ENCODE measurements at regions not wholly inside any gene's neighbourhood (a gene's known extent, or its start where the extent isn't known, plus 50 kb on each side); places are given as distances from the start of the nearest gene placed in this dataset.

- CTCF ChIA-PET (ENCODE audit: partially characterized antibody) = no interaction called here
- H4K8ac ChIP-seq (ENCODE audit: extremely low read depth, insufficient read depth, low read length) = no peak overlapping the region
- FAIRE-seq (no peak), DNase-seq (ENCODE audit: low read depth in 1 of 2, low spot score in 2 of 2) (no peak)
- TF ChIP-seq POLR2A (IDR thresholded peaks at IDR 0.05; ENCODE audit: control extremely low read depth in 1 of 2, low read depth in 2 of 2, low read length in 2 of 2) (no peak), SP4 (IDR thresholded peaks at IDR 0.05; ENCODE audit: low read length) (no peak), KDM4A (IDR thresholded peaks at IDR 0.05; ENCODE audit: low read depth, low read length, severe bottlenecking) (no peak), TAF7 (optimal IDR thresholded peaks at IDR 0.05; ENCODE audit: borderline replicate concordance, low read depth, low read length) (no peak), POLR2AphosphoS5 (IDR thresholded peaks at IDR 0.05; ENCODE audit: low read depth, low read length) (no peak), CTBP2 (IDR thresholded peaks at IDR 0.05; ENCODE audit: borderline replicate concordance, insufficient read depth, insufficient read length, low read length) (no peak)
- no peak overlapping the region for H2BK12ac ChIP-seq (ENCODE audit: low read depth, low read length)
- no peak overlapping the region for H4K5ac ChIP-seq (ENCODE audit: insufficient read length, low read depth, low read length)
- H2BK5ac ChIP-seq (ENCODE audit: low read depth, low read length) = no peak overlapping the region
- no peak overlapping the region for H3K56ac ChIP-seq (replicated peaks; ENCODE audit: insufficient read length, low read depth, low read length)
- no peak overlapping the region for H3K27ac ChIP-seq (ENCODE audit: low read depth, low read length)
- no peak overlapping the region for H2AFZ ChIP-seq (ENCODE audit: low read length)
- H4K91ac ChIP-seq (replicated peaks; ENCODE audit: insufficient read length, low read length) = no peak overlapping the region
- H2AK5ac ChIP-seq (ENCODE audit: low read depth, low read length) = no peak overlapping the region
- H3K9me3 ChIP-seq (ENCODE audit: insufficient read depth in 2 of 2, low read depth in 1 of 2, low read length in 1 of 2) = peaks cover 0 to 3% of the 10 kb centered on the region in 2 experiments; a peak in 1 of 4 replicates
- no peak overlapping the region for H3K23ac ChIP-seq (ENCODE audit: insufficient read length)
- no peaks in the 10 kb centered on the region for H4K20me1 ChIP-seq (replicated peaks in 1 of 2; ENCODE audit: control insufficient read depth in 1 of 2, insufficient read depth in 2 of 2, low read length in 2 of 2)
- H3K4me3 ChIP-seq (ENCODE audit: extremely low read depth in 1 of 4, insufficient read depth in 2 of 4, low read depth in 3 of 4, low read length in 4 of 4) = no peak overlapping the region
- H3K4ac ChIP-seq (replicated peaks; ENCODE audit: insufficient read length, low read depth, low read length) = no peak overlapping the region
- no peaks in the 10 kb centered on the region for H3K36me3 ChIP-seq (ENCODE audit: control insufficient read depth in 2 of 4, insufficient read depth in 4 of 4, low read length in 3 of 4)
- no peak overlapping the region for H2BK120ac ChIP-seq (replicated peaks; ENCODE audit: low read depth, low read length)
- no peaks in the 10 kb centered on the region for H3K79me2 ChIP-seq (ENCODE audit: control insufficient read depth in 1 of 2, insufficient read depth in 2 of 2, low read length in 2 of 2)
- no peaks in the 10 kb centered on the region for H3K27me3 ChIP-seq (replicated peaks in 1 of 4; ENCODE audit: control insufficient read depth in 3 of 4, extremely low read depth in 1 of 4, insufficient read depth in 3 of 4, low read length in 3 of 4)
- no peaks in the 10 kb centered on the region for H3K23me2 ChIP-seq (ENCODE audit: low read depth, low read length)
- no peak overlapping the region for H3K14ac ChIP-seq (ENCODE audit: insufficient read length)
- POLR2A ChIA-PET (ENCODE audit: partially characterized antibody) = no interaction called here
- no peak overlapping the region for H3K18ac ChIP-seq (ENCODE audit: extremely low read depth, low read length)
- H3K79me1 ChIP-seq (ENCODE audit: low read depth, low read length) = no peaks in the 10 kb centered on the region
- 95% methylated on average over 1 of the region's 1 CpG; no CpG with 5 or more reads in 1 of the 2 experiments for WGBS, 2 experiments (ENCODE audit: extremely low coverage in 1 of 2, insufficient coverage in 1 of 2, insufficient read length in 1 of 2, insufficient replicate concordance in 2 of 2, low coverage in 1 of 2, low lambda C conversion rate in 2 of 2, missing lambda C conversion rate in 1 of 2)
- no peak overlapping the region for H2BK20ac ChIP-seq (ENCODE audit: low read length)
- peaks cover 0 to 4% (median 1%) of the 10 kb centered on the region in 4 experiments; a peak in 1 of 7 replicates for H3K4me1 ChIP-seq (replicated peaks in 1 of 4; ENCODE audit: control insufficient read depth in 3 of 4, insufficient read depth in 4 of 4, low read length in 3 of 4)
- no peak overlapping the region for H3K9ac ChIP-seq (replicated peaks in 1 of 4; ENCODE audit: extremely low read depth in 1 of 4, low read depth in 3 of 4, low read length in 3 of 4)
- H2BK15ac ChIP-seq (ENCODE audit: low read length) = no peak overlapping the region
- no peak overlapping the region for H3K4me2 ChIP-seq (ENCODE audit: insufficient read depth in 1 of 2, low read depth in 2 of 2, low read length in 2 of 2)
Measured at GRCh38 chr1:96087719-96088118, 633.9 kb upstream of the PTBP2 start.

All from H1 (cell line).